Right lung (tissue), 2 donors: ENCODE measurements at regions not wholly inside any gene's neighbourhood (a gene's known extent, or its start where the extent isn't known, plus 50 kb on each side); places are given as distances from the start of the nearest gene placed in this dataset.
"Not testable (repeated sequence)": the region's sequence is repeated elsewhere in the genome, so short reads cannot be mapped to it uniquely, and the experiment has no call there.

Experiments
- DNase-seq, 2 donors: peaks; one replicate each; pipeline ENCODE4 v3.0.0-alpha.2; 2013

- no peak for DNase-seq
Observed at GRCh38 chr11:92168936-92169335, 55.7 kb upstream of the FAT3 start.

- peak in 1 of 2 donors; percentile 31 for DNase-seq
Observed at GRCh38 chr11:92167571-92167970, 57.0 kb upstream of the FAT3 start.

GRCh38 chr11:92166335-92166734, 58.3 kb upstream of the FAT3 start:
- DNase-seq, result no peak

GRCh38 chr11:92163879-92164278, 60.7 kb upstream of the FAT3 start:
- DNase-seq, result no peak

- DNase-seq, result peak; percentile 42 to 52
Observed at GRCh38 chr11:92162776-92163175, 61.8 kb upstream of the FAT3 start.

GRCh38 chr11:92159931-92160330, 64.7 kb upstream of the FAT3 start:
- no peak for DNase-seq

GRCh38 chr11:92157390-92157789, 67.2 kb upstream of the FAT3 start:
- not testable (repeated sequence) for DNase-seq

- no peak for DNase-seq
Observed at GRCh38 chr11:92154611-92155010, 70.0 kb upstream of the FAT3 start.

GRCh38 chr11:92154110-92154509, 70.5 kb upstream of the FAT3 start:
- no peak for DNase-seq

- no peak for DNase-seq
Observed at GRCh38 chr11:92153542-92153941, 71.1 kb upstream of the FAT3 start.

GRCh38 chr11:92152245-92152644, 72.4 kb upstream of the FAT3 start:
- DNase-seq, result no peak

- DNase-seq, result no peak
Observed at GRCh38 chr11:92149996-92150395, 74.6 kb upstream of the FAT3 start.

- no peak for DNase-seq
Observed at GRCh38 chr11:92141725-92142124, 82.9 kb upstream of the FAT3 start.

GRCh38 chr11:92141159-92141558, 83.5 kb upstream of the FAT3 start:
- DNase-seq, result no peak

- DNase-seq, result no peak
Observed at GRCh38 chr11:92140021-92140420, 84.6 kb upstream of the FAT3 start.

GRCh38 chr11:92138296-92138695, 86.3 kb upstream of the FAT3 start:
- DNase-seq, result peak; percentile 79 to 81

- peak; percentile 24 to 32 for DNase-seq
Observed at GRCh38 chr11:92137747-92138146, 86.9 kb upstream of the FAT3 start.

- DNase-seq, result no peak
Observed at GRCh38 chr11:92136797-92137196, 87.8 kb upstream of the FAT3 start.

- no peak for DNase-seq
Observed at GRCh38 chr11:92131289-92131865, 93.2 kb upstream of the FAT3 start.

GRCh38 chr11:92130421-92130831, 94.2 kb upstream of the FAT3 start:
- no peak for DNase-seq

- DNase-seq, result no peak
Observed at GRCh38 chr11:92129811-92130210, 94.8 kb upstream of the FAT3 start.

GRCh38 chr11:92128026-92128425, 96.6 kb upstream of the FAT3 start:
- DNase-seq, result no peak

GRCh38 chr11:92125321-92125720, 99.3 kb upstream of the FAT3 start:
- no peak for DNase-seq

GRCh38 chr11:92123540-92123939, 101.1 kb upstream of the FAT3 start:
- DNase-seq, result no peak

- DNase-seq, result no peak
Observed at GRCh38 chr11:92122561-92122960, 102.1 kb upstream of the FAT3 start.
